Peyer's patch (tissue), 4 donors: ENCODE measurements at regions not wholly inside any gene's neighbourhood (a gene's known extent, or its start where the extent isn't known, plus 50 kb on each side); places are given as distances from the start of the nearest gene placed in this dataset.
"Not testable (repeated sequence)": the region's sequence is repeated elsewhere in the genome, so short reads cannot be mapped to it uniquely, and the experiment has no call there.

Experiments used
- CTCF ChIP-seq, 6 experiments: fragments of 450-650 bp in 4 of 6; fragments of 200-600 bp in 2 of 6; sonication (generic) in 1 of 6; IDR thresholded peaks; one replicate each; pipeline ENCODE4 v1.5.1; 2017 to 2019; ENCODE audit warnings: antibody characterized with exemption in 6 of 6, mild to moderate bottlenecking in 3 of 6, moderate library complexity in 1 of 6
- POLR2A ChIP-seq, 2 donors: fragments of 450-650 bp; IDR thresholded peaks; one replicate each; pipeline ENCODE4 v1.5.1; 2017; ENCODE audit warnings: antibody characterized with exemption in 2 of 2, mild to moderate bottlenecking in 2 of 2, moderate library complexity in 2 of 2

- not testable (repeated sequence) for TF ChIP-seq POLR2A, CTCF (IDR thresholded peaks at IDR 0.05)
Measured at GRCh38 chr1:147348592-147348991, 106.1 kb downstream of the CHD1L start.
